ENCODE measurements at regions not wholly inside any gene's neighbourhood (a gene's known extent, or its start where the extent isn't known, plus 50 kb on each side); places are given as distances from the start of the nearest gene placed in this dataset.
"Not testable (repeated sequence)": the region's sequence is repeated elsewhere in the genome, so short reads cannot be mapped to it uniquely, and the experiment has no call there.

DNA sequence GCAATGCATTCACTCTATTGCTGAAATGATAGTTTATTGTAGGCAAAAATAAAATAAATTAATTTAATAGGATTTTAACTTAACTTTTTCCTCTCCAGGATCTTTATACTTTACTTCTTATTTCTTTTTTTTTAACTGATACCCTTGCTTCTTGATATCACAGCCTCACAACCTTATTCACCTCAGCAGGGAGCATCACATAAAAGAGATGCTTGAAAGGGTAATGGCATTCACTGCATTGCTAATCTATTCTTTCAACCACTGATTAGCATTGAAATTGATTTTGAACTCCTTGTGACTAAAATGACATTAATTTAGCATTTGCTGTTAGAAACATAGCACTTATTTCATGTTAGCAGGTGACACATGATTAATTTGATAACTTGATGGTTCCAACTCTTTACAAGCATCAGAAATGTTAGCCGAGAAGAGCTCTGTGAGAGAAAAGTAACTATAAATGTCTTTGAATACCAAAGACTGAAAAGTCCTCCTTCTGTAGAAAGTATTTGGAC lies 689.5 kb upstream of the MGAT4C start:
- DNase-seq (ENCODE audit: low read depth) = no peak

DNA sequence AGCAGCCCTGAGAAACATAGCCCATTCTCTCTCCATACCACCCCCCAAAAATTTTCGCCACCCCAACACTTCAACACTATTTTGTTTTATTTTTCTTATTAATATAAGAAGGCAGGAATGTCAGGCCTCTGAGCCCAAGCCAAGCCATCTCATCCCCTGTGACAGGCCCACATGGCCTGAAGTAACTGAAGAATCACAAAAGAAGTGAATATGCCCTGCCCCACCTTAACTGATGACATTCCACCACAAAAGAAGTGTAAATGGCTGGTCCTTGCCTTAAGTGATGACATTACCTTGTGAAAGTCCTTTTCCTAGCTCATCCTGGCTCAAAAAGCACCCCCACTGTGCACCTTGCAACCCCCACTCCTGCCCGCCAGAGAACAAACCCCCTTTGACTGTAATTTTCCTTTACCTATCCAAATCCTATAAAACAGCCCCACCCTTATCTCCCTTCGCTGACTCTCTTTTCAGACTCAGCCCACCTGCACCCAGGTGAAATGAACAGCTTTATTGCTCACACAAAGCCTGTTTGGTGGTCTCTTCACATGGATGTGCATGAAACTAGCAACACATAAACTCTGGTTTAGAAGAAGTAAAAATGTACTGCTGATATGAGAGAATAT lies 688.1 kb upstream of the MGAT4C start:
- DNase-seq (ENCODE audit: low read depth) = not testable (repeated sequence)

DNA sequence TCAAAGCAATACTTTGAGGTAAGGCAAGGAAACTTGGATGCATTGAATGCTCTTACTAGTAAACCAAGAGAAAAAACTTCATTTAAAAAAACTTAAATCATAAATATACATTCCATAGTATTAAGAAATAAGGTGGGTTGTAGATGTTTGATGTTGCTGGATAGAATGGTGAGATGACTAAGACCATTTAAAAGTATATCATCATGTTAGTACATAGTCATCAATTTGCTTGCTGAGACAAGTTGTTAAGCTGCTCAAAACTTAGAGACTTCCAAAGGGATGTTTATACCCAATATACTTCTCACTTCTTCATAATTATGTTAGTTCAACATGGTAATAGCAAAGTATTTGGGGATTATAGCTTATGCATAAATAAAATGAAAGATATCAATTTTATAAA lies 675.5 kb upstream of the MGAT4C start:
- no peak for DNase-seq (ENCODE audit: low read depth)

DNA sequence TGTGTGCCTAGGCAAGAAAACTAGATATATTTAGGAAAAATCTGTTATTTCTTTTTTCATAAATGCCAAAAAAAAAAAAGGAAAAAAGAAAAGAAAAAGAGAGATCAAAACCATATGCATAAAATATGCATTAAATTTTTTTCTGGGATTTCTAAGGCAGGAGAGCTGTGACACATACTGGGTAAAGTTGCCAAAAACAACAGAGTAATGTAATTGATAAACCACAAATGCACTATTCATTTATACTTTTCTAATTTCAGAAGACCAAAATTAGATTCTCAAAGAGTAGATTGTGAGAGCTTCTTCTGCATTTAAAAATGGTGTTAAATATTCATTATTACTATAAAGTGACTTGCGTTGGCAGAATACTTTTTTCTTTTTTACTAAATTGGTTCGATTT lies 673.8 kb upstream of the MGAT4C start:
- DNase-seq (ENCODE audit: low read depth) = peak; percentile 15

- no peak for DNase-seq (ENCODE audit: low read depth)
These were observed 660.9 kb upstream of the MGAT4C start for GRCh38 chr12:86917121-86917520.

DNA sequence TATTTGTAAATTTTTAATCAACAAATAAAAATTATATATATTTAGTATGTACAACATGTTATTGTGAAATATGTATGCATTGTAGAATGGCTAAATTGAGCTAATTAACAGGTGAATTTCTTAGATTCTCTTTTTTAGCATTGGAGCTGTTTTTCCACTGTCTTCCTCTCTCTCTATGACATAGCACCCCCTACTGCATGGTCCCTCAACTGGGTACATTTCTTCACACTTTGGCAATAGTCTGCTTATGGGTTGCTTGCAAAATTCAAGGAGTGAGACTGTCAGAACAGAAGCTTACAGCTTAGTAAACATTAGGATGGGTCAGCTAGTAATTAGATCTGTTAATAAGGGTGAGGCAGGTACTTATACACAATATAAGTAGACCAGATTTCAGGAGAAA lies 658.5 kb upstream of the MGAT4C start:
- peak; percentile 14 for DNase-seq (ENCODE audit: low read depth)

DNA sequence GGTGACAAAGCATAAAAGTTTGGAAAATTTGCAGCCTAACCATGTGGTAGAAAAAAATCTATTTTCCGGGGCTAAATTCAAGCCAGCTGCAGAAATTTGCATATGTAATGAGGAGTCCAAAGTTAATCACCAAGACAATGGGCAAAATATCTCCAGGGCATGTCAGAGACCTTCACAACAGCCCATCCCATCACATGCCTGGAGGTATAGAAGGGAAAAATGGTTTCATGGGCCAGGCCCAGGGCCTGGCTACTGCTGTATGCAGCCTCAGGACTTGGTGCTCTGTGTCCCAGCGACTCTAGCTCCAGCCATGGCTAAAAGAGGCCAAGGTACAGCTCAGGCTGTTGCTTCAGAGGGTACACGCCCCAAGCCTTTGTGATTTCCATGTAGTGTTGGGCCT lies 655.8 kb upstream of the MGAT4C start:
- no peak for DNase-seq (ENCODE audit: low read depth)

DNA sequence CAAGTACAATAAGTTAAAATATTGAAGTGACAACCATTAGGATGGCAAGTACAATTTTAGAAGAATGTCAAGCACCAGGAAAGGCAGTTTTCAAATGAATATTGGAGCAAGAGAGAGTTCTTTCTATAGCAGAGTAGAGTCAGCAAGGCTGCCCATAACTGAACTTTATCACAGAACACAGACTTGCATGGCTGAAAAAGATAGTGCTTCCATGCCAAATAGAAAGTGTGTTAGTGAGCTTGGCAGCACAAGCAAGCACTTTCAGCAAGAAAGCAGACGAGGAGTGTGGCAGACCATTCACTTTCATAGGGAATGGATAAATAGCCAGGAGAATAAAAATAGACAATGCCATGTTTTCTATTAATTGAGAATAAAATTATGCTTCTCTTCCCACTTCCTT lies 647.0 kb upstream of the MGAT4C start:
- no peak for DNase-seq (ENCODE audit: low read depth)

DNA sequence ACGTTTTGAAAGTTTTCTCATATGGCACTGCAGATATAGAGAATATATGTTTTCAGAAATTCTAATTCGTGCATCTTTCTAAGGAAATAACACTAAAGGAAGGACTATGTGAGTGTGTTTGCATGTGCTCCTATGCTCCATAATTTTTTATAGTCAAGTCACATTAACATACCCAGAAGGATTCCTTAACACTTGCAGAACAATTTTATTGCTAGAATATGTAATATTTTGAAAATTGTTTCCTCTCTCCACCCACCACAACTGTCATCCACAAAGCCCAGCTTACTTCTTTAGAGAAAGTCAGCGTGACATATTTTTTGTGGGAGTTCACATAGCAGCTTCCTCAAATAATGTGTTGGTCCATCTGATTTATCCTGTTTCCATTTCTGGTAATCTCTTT lies 604.6 kb upstream of the MGAT4C start:
- no peak for DNase-seq (ENCODE audit: low read depth)

- no peak for DNase-seq (ENCODE audit: low read depth)
These were observed 596.3 kb upstream of the MGAT4C start for GRCh38 chr12:86852451-86852850.

GRCh38 chr12:86838711-86839110 lies 582.5 kb upstream of the MGAT4C start:
- no peak for DNase-seq (ENCODE audit: low read depth)

- DNase-seq (ENCODE audit: low read depth) = no peak
These were observed 582.1 kb upstream of the MGAT4C start for GRCh38 chr12:86838260-86838659.

- no peak for DNase-seq (ENCODE audit: low read depth)
These were observed 581.1 kb upstream of the MGAT4C start for GRCh38 chr12:86837246-86837645.

DNA sequence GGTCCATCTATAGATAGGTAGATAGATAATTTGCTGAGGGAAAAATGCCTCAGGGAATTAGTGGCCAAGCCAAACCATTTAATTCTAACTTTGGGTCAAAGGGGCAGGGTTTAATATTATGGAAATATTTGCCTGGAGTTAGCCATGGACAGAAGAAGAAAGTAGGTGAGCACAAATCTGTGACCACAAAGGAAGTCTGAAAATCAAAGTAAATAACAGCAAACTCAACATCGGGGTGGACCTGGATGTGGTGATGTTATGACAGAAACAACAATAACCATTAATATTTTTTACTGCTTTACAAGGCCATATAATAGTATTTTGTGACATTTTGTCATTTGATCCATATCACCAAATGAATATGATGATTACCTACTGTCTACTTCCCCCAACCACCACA lies 578.0 kb upstream of the MGAT4C start:
- no peak for DNase-seq (ENCODE audit: low read depth)

GRCh38 chr12:86827409-86827808 lies 571.2 kb upstream of the MGAT4C start:
- DNase-seq (ENCODE audit: low read depth) = no peak

- DNase-seq (ENCODE audit: low read depth) = no peak
These were observed 569.9 kb upstream of the MGAT4C start for GRCh38 chr12:86826051-86826450.

- no peak for DNase-seq (ENCODE audit: low read depth)
These were observed 545.2 kb upstream of the MGAT4C start for GRCh38 chr12:86801439-86801838.

GRCh38 chr12:86799616-86800015 lies 543.4 kb upstream of the MGAT4C start:
- no peak for DNase-seq (ENCODE audit: low read depth)

DNA sequence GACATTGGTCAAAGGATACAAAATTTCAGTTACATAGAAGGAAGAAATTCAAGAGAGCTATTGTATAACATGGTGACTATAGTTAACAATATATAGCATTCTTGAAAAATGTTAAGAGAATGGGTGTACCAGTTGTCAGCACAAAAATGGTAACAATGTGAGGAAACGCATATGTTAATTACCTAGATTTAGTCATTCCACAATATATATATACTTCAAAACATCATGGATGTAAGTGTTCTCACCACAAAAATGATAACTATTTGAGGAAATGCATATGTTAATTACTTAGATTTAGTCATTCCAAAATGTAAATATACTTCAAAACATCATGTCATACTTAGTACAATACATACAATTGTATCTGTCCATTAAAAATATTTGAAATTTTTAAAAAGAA lies 540.4 kb upstream of the MGAT4C start:
- DNase-seq (ENCODE audit: low read depth) = no peak

GRCh38 chr12:86788661-86789060 lies 532.5 kb upstream of the MGAT4C start:
- DNase-seq (ENCODE audit: low read depth) = no peak

DNA sequence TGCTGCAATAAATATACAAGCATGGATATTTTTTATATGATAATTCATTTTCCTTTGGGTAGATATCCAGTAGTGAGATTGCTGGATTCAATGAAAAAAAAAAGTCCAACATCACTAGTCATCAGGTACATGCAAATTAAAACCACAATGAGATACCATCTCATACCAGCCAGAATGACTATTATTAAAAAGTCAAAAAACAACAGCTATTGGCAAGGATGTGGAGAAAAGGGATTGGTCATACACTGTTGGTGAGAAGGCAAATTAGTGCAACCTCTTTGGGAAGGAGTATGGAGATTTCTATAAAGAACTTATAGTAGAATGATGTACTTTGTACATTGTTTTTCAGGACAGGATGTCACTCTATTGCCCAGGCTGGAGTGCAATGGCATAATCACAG lies 531.2 kb upstream of the MGAT4C start:
- DNase-seq (ENCODE audit: low read depth) = no peak

GRCh38 chr12:86777325-86777724 lies 521.1 kb upstream of the MGAT4C start:
- no peak for DNase-seq (ENCODE audit: low read depth)

DNA sequence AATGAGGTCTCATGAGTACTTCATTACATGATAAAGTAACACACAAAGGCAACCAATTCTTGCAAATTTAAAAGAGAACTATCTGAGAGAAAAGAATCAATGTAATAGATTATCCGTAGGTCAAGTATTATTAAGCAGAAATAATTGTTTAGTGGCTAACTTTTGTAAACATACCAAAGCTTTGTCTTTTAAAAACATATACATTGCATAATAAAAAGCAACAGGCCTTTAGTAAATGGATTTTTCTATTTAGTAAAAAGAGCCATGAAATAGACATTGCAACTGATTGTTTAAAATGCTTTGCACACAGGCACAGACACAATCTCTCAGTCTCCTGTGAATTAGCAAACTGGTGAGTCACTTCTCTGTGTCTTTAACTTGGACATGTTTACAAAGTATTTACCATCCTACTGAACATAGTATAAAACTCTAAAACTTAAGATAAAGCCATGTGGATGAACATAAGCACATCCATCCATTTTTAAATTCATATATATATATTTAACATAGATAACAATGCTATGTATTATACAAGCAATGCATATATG lies 518.7 kb upstream of the MGAT4C start:
- no peak for DNase-seq (ENCODE audit: low read depth)

DNA sequence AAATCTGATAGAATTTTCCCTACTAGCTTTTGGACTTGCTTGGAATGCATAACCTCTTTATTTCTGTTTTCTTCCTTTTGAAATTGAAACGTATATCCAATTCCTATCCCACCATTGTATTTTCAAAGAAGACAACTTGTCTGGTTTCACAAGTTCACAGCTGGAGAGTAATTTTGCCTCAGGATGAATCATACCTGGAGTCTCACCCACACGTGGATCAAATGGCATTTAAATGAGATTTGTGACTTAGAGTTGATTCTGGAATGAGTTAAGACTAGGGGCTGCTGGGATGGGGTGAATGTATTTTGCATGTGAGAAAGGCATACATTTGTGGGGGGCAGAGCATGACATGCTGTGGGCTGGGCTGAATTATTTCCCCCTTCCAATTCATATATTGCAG lies 516.5 kb upstream of the MGAT4C start:
- DNase-seq (ENCODE audit: low read depth) = no peak
